Endothelial cell of umbilical vein (primary cell): ENCODE measurements at regions not wholly inside any gene's neighbourhood (a gene's known extent, or its start where the extent isn't known, plus 50 kb on each side); places are given as distances from the start of the nearest gene placed in this dataset.

Experiments used
- BruUV-seq: library from RNA; stranded (reverse); fragments of 400-500 nt; replicated peaks from 2 replicates; lab custom pipeline; 2021; lab: Mats Ljungman, UMichigan
- CTCF ChIA-PET: fragments of 300-600, 350-600 bp; sonication (Branson Sonifier 250); formaldehyde crosslinking; loops from one replicate; lab custom pipeline; 2021; ENCODE audit warnings: antibody characterized with exemption, inconsistent platforms; lab: Charles Lee
- POLR2A ChIA-PET: fragments of 300-600, 350-600 bp; sonication (Branson Sonifier 250); formaldehyde crosslinking; loops from one replicate; lab custom pipeline; 2021; ENCODE audit warnings: antibody characterized with exemption, inconsistent platforms; lab: Charles Lee
- DNase-seq: peaks from one replicate; pipeline ENCODE4 v3.0.0-alpha.2; 2011; ENCODE audit warnings: low read depth, low spot score
- FAIRE-seq: peaks from 2 replicates; lab custom pipeline; 2011; peaks lifted over from hg19 to GRCh38; lab: Jason Lieb, UNC
- H2AFZ ChIP-seq: 2 replicates; pipeline ENCODE4 v1.6.0; 2012; ENCODE audit warnings: low read depth, low read length, control low read depth, inconsistent platforms
- H3K27ac ChIP-seq: 2 replicates; pipeline ENCODE4 v1.5.1; 2011; ENCODE audit warnings: low read depth, mild to moderate bottlenecking, control low read depth, low read length, moderate library complexity; ENCODE audit not compliant: insufficient read depth
- H3K27me3 ChIP-seq, 2 experiments: 2 replicates each; pipeline versions ENCODE4 v1.6.0 to v1.6.1; 2011; ENCODE audit warnings: low read length in 2 of 2, mixed read lengths in 1 of 2; ENCODE audit not compliant: control insufficient read depth in 2 of 2, insufficient read depth in 2 of 2
- H3K36me3 ChIP-seq, 2 experiments: 2 replicates in 1 of 2; 3 replicates in 1 of 2; pipeline ENCODE4 v1.5.1; 2011; ENCODE audit warnings: low read length in 2 of 2, mild to moderate bottlenecking in 1 of 2, moderate library complexity in 1 of 2; ENCODE audit not compliant: control insufficient read depth in 2 of 2, insufficient read depth in 2 of 2; ENCODE audit errors: extremely low read depth in 1 of 2
- H3K4me1 ChIP-seq: 3 replicates; pipeline ENCODE4 v1.5.1; 2011; ENCODE audit warnings: mild to moderate bottlenecking, low read length; ENCODE audit not compliant: control insufficient read depth, insufficient read depth; ENCODE audit errors: extremely low read depth
- H3K4me2 ChIP-seq: 2 replicates; pipeline ENCODE4 v1.6.1; 2011; ENCODE audit warnings: low read length, control low read depth, mixed read lengths; ENCODE audit not compliant: insufficient read depth
- H3K4me3 ChIP-seq, 3 experiments: fragments of 200-600 bp in 1 of 3; sonication (generic), shearing (Covaris generic) in 1 of 3; replicated peaks in 1 of 3; 2 replicates each; pipeline ENCODE4 v1.5.1; 2011 to 2016; ENCODE audit warnings: control low read depth in 3 of 3, low read length in 3 of 3, mild to moderate bottlenecking in 2 of 3, inconsistent platforms in 1 of 3, low read depth in 1 of 3, moderate library complexity in 1 of 3; ENCODE audit not compliant: insufficient read depth in 1 of 3
- H3K79me2 ChIP-seq: 2 replicates; pipeline ENCODE4 v1.6.0; 2012; ENCODE audit warnings: low read length, inconsistent platforms; ENCODE audit not compliant: control insufficient read depth, insufficient read depth
- H3K9ac ChIP-seq: replicated peaks from 2 replicates; pipeline ENCODE3; 2011; ENCODE audit warnings: low read length, control low read depth; ENCODE audit not compliant: insufficient read depth; ENCODE audit errors: extremely low read depth
- H3K9me1 ChIP-seq: replicated peaks from 3 replicates; pipeline ENCODE4 v1.6.0; 2011; ENCODE audit warnings: mild to moderate bottlenecking, low read length; ENCODE audit not compliant: control insufficient read depth, insufficient read depth; ENCODE audit errors: extremely low read depth
- H3K9me3 ChIP-seq: replicated peaks from 2 replicates; pipeline ENCODE4 v1.5.1; 2012; ENCODE audit warnings: low read length, inconsistent platforms; ENCODE audit not compliant: control insufficient read depth, insufficient read depth
- H4K20me1 ChIP-seq: replicated peaks from 2 replicates; pipeline ENCODE3; 2011; ENCODE audit warnings: mild to moderate bottlenecking, low read length; ENCODE audit not compliant: control insufficient read depth, insufficient read depth; ENCODE audit errors: extremely low read depth
- CTCF ChIP-seq, 2 donors: IDR thresholded peaks; 1 replicate in 1 of 2; 2 replicates in 1 of 2; pipeline ENCODE4 v1.5.1; 2011; ENCODE audit warnings: low read length in 2 of 2, mild to moderate bottlenecking in 2 of 2, moderate library complexity in 2 of 2, control low read depth in 1 of 2, inconsistent platforms in 1 of 2, low read depth in 1 of 2; ENCODE audit not compliant: insufficient read depth in 1 of 2; ENCODE audit errors: extremely low read depth in 1 of 2
- FOS ChIP-seq: IDR thresholded peaks from 2 replicates; pipeline ENCODE4 v1.6.1; 2011; ENCODE audit warnings: mild to moderate bottlenecking, low read length, moderate library complexity, borderline replicate concordance; ENCODE audit not compliant: insufficient read depth
- GATA2 ChIP-seq: IDR thresholded peaks from 2 replicates; pipeline ENCODE4 v1.7.0; 2011; ENCODE audit warnings: low read depth, mild to moderate bottlenecking, moderate library complexity, mixed read lengths, low read length; ENCODE audit not compliant: insufficient read length, insufficient read depth
- JUN ChIP-seq: IDR thresholded peaks from 2 replicates; pipeline ENCODE4 v1.6.1; 2011; ENCODE audit warnings: borderline replicate concordance, low read depth; ENCODE audit not compliant: insufficient read length, insufficient read depth
- POLR2AphosphoS5 ChIP-seq: IDR thresholded peaks from 2 replicates; pipeline ENCODE4 v1.6.1; 2012; ENCODE audit warnings: low read depth, mild to moderate bottlenecking, control low read depth, low read length, moderate library complexity; ENCODE audit not compliant: insufficient read depth
- dilution Hi-C: fragments of 300-500 bp; cut with MboI; formaldehyde crosslinking; loops from one replicate; pipeline ENCODE4 v1.15.0; 2019; ENCODE audit warnings: low sequenced_read_pairs; ENCODE audit not compliant: extremely low pct_ligation_motif_present
- intact Hi-C: fragments of 100-400 bp; cut with micrococcal nuclease; formaldehyde crosslinking; loops from one replicate; pipeline ENCODE4 v1.10.0; 2022
- TF ChIP-seq, protein P1 (sequence below): IDR thresholded peaks from 2 replicates; pipeline ENCODE4 v1.6.1; 2011; ENCODE audit not compliant: insufficient read depth, insufficient read length

DNA sequence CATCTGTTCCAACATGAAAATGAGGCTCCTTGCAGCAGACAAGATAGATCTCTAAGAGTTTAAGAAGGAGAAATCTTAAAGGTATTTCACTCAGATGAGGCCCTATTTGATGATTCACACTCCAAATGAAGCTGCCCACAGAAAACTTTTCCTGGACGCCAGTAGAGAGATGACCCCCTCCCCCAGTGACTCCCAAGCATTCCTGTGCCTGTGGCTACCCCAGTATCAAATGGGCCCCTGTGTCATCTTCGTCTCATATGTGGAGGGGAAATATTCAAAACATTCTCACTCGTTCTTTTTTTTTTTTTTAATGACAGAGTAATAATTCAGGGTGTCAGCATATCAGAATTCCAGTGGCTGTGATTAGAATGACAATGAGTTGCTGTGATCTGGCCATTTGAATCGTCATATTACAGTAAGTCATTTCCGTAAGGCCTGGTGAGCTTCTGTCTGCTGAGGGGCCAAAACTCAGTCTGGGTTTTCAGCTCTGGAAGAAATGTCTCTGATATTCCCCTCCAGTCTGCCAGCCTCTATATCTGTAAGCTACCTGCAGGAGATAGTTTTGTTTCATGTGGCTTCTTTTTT lies 194.7 kb downstream of the URI1 start:
- H3K4me1 ChIP-seq, result no peaks in the 10 kb centered on the region
- no peak for TF ChIP-seq JUN
- TF ChIP-seq FOS, result no peak
- TF ChIP-seq POLR2AphosphoS5, result no peak
- TF ChIP-seq GATA2, result no peak
- TF ChIP-seq, protein P1, sequence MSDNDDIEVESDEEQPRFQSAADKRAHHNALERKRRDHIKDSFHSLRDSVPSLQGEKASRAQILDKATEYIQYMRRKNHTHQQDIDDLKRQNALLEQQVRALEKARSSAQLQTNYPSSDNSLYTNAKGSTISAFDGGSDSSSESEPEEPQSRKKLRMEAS, result no peak
- no peak for TF ChIP-seq CTCF (IDR thresholded peaks at IDR 0.05; ENCODE audit: extremely low read depth in 1 of 2, insufficient read depth in 1 of 2, low read depth in 1 of 2, low read length in 2 of 2)
- ChIA-PET POLR2A (no interaction called here), CTCF (no interaction called here)
- intact Hi-C loops (no loop called here), dilution Hi-C loops (no loop called here)
- peaks cover 2% of the 10 kb centered on the region for H3K9me3 ChIP-seq
- no peak overlapping the region for H2AFZ ChIP-seq
- H3K9ac ChIP-seq, result no peak overlapping the region
- no peak overlapping the region for H3K4me3 ChIP-seq
- no peak overlapping the region for H3K27ac ChIP-seq
- H4K20me1 ChIP-seq, result no peaks in the 10 kb centered on the region
- H3K27me3 ChIP-seq, result no peaks in the 10 kb centered on the region
- no peaks in the 10 kb centered on the region for H3K9me1 ChIP-seq
- no peak for DNase-seq
- H3K4me2 ChIP-seq, result no peak overlapping the region
- H3K79me2 ChIP-seq, result no peaks in the 10 kb centered on the region
- BruUV-seq, result no TSS peak
- no peak for FAIRE-seq
- no peaks in the 10 kb centered on the region for H3K36me3 ChIP-seq
